HG02852 (cell line): ENCODE measurements at regions not wholly inside any gene's neighbourhood (a gene's known extent, or its start where the extent isn't known, plus 50 kb on each side); places are given as distances from the start of the nearest gene placed in this dataset.
"Not testable (repeated sequence)": the region's sequence is repeated elsewhere in the genome, so short reads cannot be mapped to it uniquely, and the experiment has no call there.

Source experiments
- ATAC-seq: cut with Tn5 transposase; IDR thresholded peaks from one replicate; pipeline ENCODE4 v1.9.1; 2021; ENCODE audit warnings: mild to moderate bottlenecking, moderate library complexity; ENCODE audit not compliant: unreplicated experiment

DNA sequence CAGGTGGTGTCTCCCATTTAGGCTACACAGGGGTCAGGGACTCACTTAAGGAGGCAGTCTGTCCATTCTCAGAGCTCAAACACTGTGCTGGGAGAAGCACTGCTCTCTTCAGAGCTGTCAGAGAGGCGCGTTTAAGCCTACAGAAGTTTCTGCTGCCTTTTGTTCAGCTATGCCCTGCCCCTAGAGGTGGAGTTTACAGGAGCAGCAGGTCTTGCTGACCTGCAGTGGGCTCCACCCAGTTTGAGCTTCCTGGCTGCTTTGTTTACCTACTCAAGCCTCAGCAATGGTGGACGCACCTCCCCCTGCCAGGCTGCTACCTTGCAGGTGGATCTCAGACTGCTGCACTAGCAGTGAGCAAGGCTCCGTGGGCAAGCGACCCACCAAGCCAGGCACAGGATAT is 260.1 kb downstream of the MEF2C start:
- ATAC-seq, result not testable (repeated sequence)

- ATAC-seq, result not testable (repeated sequence)
Measured at GRCh38 chr5:88615767-88616166, 267.2 kb downstream of the MEF2C start.

DNA sequence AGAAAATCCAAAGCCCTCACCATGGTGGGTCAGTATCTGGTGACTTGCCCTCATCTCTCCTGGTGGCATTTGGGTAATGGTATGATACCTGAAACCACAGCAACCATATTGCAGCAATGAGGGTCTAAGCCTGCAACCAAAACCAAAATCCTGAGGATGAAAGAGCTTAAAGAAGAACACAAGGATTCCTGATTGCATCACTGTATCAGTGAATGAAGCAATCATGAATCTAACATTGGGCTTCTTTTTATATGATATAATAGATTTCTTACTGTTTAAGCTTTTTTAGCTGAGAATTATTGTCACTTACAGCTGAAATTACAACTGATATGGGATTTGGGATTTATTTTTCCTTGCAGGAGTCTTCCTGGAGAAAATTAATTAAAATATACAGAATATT is 269.9 kb downstream of the MEF2C start:
- no peak for ATAC-seq

GRCh38 chr5:88610586-88610985 is 272.4 kb downstream of the MEF2C start:
- no peak for ATAC-seq

DNA sequence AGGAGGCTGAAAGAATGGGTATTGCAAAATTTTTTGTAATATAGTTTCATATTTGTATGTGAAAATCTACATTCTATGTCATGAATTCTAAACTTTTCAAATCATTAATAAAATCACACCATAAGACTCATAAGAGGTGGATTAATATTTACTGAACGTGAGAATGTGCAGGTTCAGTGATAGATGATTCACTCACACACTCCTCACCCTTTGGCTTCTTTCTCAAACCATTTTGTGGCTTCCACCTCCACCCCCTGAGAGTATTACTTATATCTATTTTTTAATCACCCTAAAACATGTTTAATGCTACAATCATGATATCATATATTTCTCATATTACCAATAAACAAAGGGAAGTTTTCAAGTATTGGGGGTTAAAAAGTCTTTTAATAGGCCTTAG is 275.5 kb downstream of the MEF2C start:
- no peak for ATAC-seq

- ATAC-seq, result no peak
Measured at GRCh38 chr5:88606626-88607025, 276.4 kb downstream of the MEF2C start.

GRCh38 chr5:88606173-88606572 is 276.8 kb downstream of the MEF2C start:
- ATAC-seq, result no peak

GRCh38 chr5:88602584-88602983 is 280.4 kb downstream of the MEF2C start:
- ATAC-seq, result no peak

- no peak for ATAC-seq
Measured at GRCh38 chr5:88594441-88594840, 288.5 kb downstream of the MEF2C start.

DNA sequence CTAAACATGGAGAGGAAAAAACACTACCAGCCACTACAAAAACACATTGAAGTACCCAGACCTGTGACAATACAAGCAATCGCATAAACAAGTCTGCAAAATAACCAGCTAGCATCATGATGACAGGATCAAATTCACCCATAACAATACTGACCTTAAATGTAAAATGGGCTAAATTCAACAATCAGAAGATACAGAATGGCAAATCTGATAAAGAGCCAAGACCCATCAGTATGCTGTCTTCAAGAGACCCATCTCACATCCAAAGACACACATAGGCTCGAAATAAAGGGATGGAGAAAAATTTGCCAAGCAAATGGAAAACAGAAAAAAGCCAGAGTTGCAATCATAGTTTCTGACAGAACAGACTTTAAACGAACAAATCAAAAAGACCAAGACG is 294.4 kb downstream of the MEF2C start:
- ATAC-seq, result no peak

DNA sequence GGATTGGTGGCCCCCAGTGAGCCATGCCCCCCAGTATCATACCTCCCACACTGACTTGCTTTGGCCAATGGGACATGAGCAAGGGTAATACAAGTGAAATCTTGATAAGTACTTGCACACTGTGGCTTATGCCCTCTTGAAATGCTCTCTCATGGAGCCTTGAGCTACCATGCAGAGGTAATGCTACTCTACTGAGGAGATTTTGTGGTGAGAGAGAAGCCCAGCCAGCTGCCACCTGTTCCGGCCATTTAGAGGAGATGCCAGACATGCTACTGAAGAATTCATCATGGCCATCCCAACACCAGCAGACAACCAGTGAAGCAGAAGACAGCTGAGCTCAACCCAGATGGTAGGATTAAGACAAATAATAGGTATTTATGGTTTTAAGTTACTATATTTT is 299.5 kb downstream of the MEF2C start:
- ATAC-seq, result no peak

DNA sequence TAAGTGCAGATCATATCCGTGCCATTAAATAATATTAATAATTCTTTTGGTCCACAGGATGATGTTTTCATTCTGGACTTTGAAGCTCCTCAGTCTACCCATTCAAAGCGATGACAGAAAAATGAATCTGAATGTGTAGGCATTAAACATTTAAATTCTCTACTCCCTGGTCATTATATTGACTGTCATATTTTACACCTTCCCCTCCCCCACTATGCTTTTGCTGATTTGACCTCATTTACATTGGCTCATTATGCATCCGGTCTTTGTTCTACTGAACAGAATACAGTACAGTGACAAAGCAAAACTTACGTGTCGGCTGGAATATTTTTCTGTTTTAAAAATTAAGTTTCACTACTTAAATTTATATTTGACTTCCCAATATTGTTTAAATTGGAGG is 289.7 kb upstream of the TMEM161B start:
- ATAC-seq, result no peak

DNA sequence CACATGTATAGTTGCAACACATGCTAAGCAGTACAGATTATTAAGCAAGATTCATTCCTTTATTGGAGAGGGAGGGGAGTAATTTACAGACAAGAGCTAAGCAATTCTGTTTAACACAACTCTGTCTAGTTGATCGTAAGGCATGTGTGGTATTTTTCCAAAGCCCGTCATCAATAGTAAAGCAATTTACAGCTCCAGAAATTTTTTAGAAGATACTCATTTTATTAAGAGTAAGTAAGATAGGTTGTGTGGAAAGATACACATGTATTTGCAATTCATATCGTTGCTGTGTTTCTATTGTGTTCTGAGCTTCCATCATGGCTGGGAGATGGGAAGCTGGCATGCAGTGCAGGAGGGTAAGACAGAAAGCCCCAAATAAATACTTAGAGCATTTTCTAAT is 289.2 kb upstream of the TMEM161B start:
- ATAC-seq, result no peak

GRCh38 chr5:88557131-88557530 is 288.5 kb upstream of the TMEM161B start:
- no peak for ATAC-seq

- ATAC-seq, result no peak
Measured at GRCh38 chr5:88556406-88556805, 287.8 kb upstream of the TMEM161B start.

DNA sequence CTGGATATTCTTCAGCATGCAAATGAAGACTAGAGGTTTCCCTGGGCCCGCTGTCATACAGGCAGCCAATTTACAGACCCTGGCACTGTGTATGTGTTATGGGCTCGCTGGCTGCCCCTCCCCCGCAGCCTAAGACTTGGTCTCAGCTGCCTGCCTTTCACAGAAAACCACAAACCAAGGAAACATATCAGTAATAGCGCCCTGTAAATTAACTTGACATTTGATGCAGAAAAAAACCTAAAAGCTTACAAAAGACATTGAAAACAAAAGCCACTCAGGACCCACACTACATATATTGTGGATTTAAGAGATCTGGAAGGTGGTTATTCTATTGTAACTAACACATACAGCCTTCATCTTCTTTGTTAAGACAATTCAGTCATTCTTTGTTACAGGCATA is 287.0 kb upstream of the TMEM161B start:
- no peak for ATAC-seq

DNA sequence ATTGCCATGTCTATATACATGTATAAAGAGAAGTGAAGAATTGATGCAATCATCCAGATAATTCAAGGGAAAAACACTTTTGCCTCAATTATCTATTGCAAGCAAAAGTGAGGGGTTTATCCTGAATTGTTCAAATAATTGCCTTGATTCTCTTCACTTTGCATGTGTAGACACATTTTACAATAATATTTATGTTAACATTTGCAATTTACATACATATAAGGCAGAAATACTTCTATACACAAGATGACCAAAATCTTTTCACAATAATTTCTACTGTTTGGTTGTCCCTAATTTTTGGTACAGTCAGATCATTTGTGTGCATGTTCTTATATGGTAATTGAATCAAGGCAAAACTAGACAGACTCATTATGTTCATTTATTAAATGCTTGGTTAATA is 285.3 kb upstream of the TMEM161B start:
- ATAC-seq, result no peak

- no peak for ATAC-seq
Measured at GRCh38 chr5:88553136-88553875, 284.7 kb upstream of the TMEM161B start.

DNA sequence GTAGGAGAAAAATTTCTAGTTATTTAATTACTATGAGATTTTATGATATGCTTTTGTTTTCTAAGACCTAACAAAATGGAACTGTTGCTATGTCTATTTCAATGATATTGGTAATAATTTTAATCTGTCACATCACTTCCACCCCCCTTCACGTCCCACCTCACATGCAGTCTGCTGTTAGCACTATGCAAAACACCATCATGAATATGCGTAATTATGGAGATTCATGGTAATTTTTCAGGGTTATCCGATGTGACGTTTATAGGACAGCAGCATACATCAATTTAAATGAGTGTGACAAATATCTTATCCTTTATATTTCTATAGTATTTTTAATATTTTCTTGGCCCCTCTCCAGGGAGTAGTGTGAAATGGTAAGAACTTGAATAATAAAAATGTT is 283.8 kb upstream of the TMEM161B start:
- ATAC-seq, result no peak

DNA sequence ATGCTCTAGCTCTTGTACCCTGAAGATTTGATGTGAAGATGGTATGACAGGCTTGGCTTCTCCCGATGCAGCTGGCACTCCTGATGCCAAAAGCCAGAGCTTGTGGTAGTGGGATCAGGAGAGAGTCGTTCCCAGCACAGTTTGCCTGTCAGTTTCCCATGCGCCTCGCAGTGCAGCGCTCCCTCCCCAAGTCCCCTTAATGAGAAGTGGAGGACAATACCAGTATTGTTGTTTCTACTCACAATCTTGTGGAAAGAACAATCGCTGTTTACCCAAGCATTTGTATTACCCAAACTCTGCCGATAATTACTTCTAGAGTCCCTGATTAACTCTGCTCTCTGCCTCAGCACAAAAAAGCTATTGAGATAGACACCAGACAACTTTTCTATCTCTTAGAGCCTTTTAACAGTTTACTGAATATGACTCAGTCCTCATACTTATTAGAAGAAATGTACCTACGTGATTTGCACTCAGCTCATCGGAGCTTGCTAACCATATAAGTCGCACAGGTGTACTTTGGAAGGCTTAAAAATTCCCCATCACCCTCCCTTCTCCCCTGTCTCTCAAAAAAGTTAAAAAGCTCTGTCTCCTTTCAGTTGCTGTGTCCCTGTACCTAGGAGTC is 283.2 kb upstream of the TMEM161B start:
- no peak for ATAC-seq

DNA sequence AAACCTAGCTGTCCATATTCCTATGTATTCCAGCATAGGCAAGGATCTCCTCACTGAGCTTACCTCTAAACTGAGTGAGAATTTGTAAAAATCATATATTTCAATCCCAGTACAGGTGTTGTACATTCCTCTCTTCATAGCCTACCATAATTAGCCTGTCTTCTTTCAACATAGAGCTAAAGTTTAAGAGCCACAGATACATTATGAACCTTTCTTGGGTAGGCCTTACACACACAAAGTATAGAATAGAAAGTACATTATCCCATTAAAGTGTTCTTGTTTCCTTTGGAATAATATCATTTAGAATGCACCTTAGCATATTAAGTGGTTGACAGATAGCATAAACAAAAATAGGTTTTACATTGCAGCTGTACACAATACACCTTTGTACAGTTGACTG is 282.1 kb upstream of the TMEM161B start:
- no peak for ATAC-seq

DNA sequence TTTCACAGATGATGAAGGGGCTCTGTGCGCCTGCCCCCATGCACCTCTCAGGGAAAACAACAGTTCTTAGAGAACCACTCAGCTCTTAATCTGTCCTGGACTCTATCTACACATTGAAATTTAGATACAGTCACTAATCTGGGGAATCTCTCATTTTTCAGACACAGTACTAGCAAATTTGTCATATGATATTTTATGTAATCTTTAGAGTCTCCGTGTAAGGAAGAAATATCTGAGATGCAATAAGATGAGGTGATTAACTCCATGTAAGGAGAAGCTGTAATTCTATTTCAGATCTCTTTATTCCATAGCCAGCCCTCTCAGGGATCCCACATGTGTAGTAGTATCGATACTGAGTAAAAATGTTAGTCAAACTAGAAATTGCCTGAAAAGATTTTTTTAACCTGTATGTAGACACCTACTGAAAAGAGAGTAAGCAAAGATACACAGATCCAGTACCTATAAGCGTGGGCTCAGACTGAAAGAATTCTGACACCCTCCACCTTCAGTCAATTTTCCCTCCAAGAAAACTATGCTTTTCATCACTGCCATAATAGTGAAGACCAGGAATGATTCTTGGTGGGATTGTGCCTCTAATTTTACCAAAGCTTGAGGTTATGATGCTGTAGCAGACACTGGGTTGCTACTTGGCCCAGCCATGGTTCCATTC is 279.6 kb upstream of the TMEM161B start:
- no peak for ATAC-seq
